ENCODE measurements at regions not wholly inside any gene's neighbourhood (a gene's known extent, or its start where the extent isn't known, plus 50 kb on each side); places are given as distances from the start of the nearest gene placed in this dataset.

DNA sequence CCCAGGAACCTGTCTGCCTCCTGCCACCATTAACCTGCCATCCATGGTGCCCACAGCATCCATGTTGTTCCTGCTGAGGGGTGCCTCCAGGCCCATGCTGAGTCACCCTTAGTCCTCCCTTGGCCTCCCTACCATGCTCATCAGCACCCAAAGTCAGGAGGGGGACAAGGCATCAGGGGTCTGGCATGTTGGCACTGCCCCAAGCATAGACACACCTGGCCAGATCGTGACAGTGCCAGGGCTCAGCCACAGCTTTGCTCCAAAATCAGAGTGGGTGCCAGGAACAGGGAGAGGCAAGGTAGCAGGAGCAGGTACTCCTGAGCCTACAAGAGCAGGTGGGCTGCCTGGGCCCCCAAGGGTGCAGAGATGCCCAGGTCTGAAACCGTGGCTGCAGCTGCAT is 566.6 kb downstream of the TLE1 start:
- DNase-seq, result no peak
- WGBS, 4 donors, result 85 to 100% (median 89%) methylated on average over 1 to 2 of the region's 2 CpGs
- intact Hi-C loops (cut with DNase I), result no loop called here
- Histone ChIP-seq H3K9me3 (peaks cover 0 to 6% (median 0%) of the 10 kb centered on the region in 12 donors), H3K27me3 (no peaks in the 10 kb centered on the region), H3K4me1 (no peaks in the 10 kb centered on the region), H3K36me3 (no peaks in the 10 kb centered on the region), H3K27ac (no peak overlapping the region), H3K4me3 (no peak overlapping the region)
- ATAC-seq, result no peak
- no peak for TF ChIP-seq POLR2A (IDR thresholded peaks at IDR 0.05)

DNA sequence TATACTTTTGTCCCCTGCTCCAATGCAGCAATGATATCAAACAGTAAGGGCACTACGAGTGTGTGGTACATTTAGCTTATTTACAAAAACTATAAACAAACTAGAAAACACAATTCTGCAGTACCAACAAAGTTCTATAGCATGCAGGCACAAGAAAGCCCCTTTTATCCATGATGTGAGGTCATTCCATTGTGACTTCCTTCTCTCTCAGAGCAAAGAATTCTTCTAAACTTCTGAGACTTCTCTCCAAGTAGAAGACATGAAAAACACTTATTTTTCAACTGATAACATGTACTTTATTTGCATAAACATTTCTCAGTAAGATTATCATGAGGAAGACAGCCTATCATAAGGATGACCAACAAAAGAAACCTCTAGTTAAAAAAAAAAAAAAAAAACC is 569.8 kb downstream of the TLE1 start:
- intact Hi-C loops (cut with DNase I), result no loop called here
- DNase-seq (no peak), ATAC-seq (no peak)
- Histone ChIP-seq H3K9me3 (peaks cover 0 to 6% (median 0%) of the 10 kb centered on the region in 12 donors), H3K4me1 (peaks cover 0 to 1% (median 0%) of the 10 kb centered on the region in 12 donors), H3K4me3 (no peak overlapping the region), H3K36me3 (no peaks in the 10 kb centered on the region), H3K27me3 (no peaks in the 10 kb centered on the region), H3K27ac (no peak overlapping the region)
- TF ChIP-seq POLR2A (IDR thresholded peaks at IDR 0.05), result no peak
- WGBS, 4 donors, result 77 to 86% (median 81%) methylated on average over 1 of the region's 1 CpG

DNA sequence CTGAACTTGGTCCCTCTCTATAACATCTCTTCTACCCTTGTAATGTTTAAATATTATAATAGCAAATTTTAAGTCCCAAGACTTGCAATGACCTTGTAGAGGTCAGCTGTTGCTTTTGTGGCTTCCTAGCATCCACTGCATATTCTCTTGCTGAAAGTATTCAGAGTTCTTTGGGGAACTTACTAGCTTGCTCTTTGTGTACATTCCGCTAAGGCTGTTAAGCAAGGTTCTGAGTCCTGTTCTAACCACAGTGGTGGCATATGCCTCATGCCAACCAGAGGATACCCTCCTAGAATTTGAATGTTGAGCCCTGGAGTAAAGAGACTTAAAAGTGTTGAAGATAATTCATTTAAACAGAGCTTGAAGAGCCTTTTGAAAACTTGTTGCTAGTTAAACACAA is 570.9 kb downstream of the TLE1 start:
- H3K27me3 ChIP-seq, result no peaks in the 10 kb centered on the region
- ATAC-seq (no peak), DNase-seq (no peak)
- peaks cover 0 to 6% (median 0%) of the 10 kb centered on the region in 12 donors for H3K9me3 ChIP-seq
- no peaks in the 10 kb centered on the region for H3K36me3 ChIP-seq
- no peak overlapping the region for H3K27ac ChIP-seq
- 93 to 95% (median 94%) methylated on average over 1 of the region's 1 CpG for WGBS, 4 donors
- H3K4me3 ChIP-seq, result no peak overlapping the region
- intact Hi-C loops (cut with DNase I), result no loop called here
- peaks cover 0 to 12% (median 0%) of the 10 kb centered on the region in 12 donors for H3K4me1 ChIP-seq
- TF ChIP-seq, protein P1, sequence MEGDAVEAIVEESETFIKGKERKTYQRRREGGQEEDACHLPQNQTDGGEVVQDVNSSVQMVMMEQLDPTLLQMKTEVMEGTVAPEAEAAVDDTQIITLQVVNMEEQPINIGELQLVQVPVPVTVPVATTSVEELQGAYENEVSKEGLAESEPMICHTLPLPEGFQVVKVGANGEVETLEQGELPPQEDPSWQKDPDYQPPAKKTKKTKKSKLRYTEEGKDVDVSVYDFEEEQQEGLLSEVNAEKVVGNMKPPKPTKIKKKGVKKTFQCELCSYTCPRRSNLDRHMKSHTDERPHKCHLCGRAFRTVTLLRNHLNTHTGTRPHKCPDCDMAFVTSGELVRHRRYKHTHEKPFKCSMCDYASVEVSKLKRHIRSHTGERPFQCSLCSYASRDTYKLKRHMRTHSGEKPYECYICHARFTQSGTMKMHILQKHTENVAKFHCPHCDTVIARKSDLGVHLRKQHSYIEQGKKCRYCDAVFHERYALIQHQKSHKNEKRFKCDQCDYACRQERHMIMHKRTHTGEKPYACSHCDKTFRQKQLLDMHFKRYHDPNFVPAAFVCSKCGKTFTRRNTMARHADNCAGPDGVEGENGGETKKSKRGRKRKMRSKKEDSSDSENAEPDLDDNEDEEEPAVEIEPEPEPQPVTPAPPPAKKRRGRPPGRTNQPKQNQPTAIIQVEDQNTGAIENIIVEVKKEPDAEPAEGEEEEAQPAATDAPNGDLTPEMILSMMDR (IDR thresholded peaks at IDR 0.05), result no peak

DNA sequence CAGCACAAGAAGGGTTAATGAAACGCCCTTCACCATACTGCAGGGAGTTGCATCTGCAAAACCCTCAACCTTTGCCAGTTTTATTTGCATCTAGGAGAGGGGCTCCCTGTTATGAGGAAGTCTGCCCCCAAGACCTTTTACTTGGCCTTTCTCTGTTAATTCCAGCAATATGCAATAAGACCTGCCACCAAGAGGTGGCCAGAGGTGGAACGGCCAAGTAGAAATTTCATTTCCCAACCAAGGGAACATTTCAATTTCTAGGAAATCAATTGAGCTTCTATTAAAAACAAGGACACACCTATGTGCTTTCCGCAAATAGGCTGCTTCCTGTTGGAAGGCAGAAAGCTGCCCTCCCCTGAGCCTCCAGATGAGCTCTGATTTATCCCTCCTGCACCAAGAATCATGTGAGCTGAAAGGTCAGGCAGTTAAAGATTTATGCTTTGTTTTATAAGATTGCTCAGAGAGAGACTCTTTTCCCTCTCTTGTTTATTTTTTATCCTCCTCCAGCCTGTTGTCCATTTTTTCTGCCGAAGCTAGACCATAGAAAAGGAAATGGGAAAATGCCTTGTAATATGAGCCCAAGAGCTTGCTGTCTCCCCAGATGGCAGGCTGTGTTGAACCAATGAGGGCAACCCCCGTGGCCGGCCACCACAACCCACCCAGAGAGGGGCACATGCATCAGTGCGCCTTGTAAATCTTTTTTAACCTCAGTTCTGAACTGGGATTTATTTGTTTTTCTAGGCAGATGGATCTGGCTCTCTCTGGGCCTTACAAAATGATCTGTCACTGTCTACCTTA is 572.8 kb downstream of the TLE1 start:
- Histone ChIP-seq H3K4me3 (no peak overlapping the region), H3K9me3 (no peaks in the 10 kb centered on the region), H3K27me3 (no peaks in the 10 kb centered on the region), H3K4me1 (peaks cover 0 to 21% (median 0%) of the 10 kb centered on the region in 12 donors), H3K36me3 (no peaks in the 10 kb centered on the region), H3K27ac (peak overlapping the region in 1 of 12 donors; percentile 49)
- ATAC-seq (no peak), DNase-seq (no peak)
- WGBS, 4 donors, result 72 to 83% (median 74%) methylated on average over 7 of the region's 7 CpGs
- intact Hi-C loops (cut with DNase I), result no loop called here
- TF ChIP-seq POLR2A (IDR thresholded peaks at IDR 0.05), result no peak
- TF ChIP-seq, protein P1 (IDR thresholded peaks at IDR 0.05), result no peak

DNA sequence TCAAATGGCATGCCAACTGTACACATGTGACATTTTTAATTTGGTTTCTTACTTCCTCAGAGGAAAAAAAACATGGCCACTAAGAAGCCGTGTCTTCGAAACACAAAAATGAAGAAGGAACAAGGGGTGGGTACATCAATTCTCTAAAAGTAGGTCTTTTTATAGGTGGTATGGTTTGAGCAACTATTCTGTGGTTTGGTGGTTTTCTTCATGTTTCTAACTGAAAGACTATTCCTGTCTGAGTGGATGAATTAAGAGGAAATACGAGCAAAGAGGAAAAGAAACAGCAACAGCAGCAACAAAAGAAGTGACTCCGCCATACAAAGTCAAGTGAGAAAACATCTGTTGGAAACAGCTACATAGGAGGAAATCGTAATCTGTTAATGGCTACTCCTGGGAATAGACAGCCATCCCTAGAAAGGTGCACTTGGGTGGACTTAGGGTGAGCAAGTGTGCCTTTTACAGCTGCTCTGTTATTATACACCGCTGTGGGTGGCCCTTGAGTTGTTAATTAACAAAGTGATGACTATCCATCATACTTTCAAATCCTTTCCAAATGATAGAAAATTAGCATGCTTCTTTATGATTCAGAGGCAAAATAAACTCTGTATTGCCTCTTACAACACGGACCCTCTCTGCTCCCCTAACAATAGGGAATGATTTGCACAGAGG is 575.8 kb downstream of the TLE1 start:
- Histone ChIP-seq H3K9me3 (no peaks in the 10 kb centered on the region), H3K4me3 (no peak overlapping the region), H3K27me3 (no peaks in the 10 kb centered on the region), H3K36me3 (no peaks in the 10 kb centered on the region), H3K4me1 (peaks cover 0 to 21% (median 0%) of the 10 kb centered on the region in 12 donors), H3K27ac (no peak overlapping the region)
- intact Hi-C loops (cut with DNase I), result no loop called here
- WGBS, 4 donors, result 46 to 53% (median 51%) methylated on average over 7 of the region's 7 CpGs
- DNase-seq (no peak), ATAC-seq (peak; percentile 10 to 60 (median 46))
- TF ChIP-seq POLR2A (IDR thresholded peaks at IDR 0.05), result no peak
- TF ChIP-seq, protein P1 (IDR thresholded peaks at IDR 0.05), result no peak
